GM12878 (cell line): ENCODE measurements at regions not wholly inside any gene's neighbourhood (a gene's known extent, or its start where the extent isn't known, plus 50 kb on each side); places are given as distances from the start of the nearest gene placed in this dataset.

Experiments
- ATAC-seq: fragments of 200-7000 bp; cut with Tn5 transposase; 3 replicates; pipeline ENCODE4 v1.9.1; 2020; ENCODE audit warnings: mild to moderate bottlenecking, moderate library complexity
- BruUV-seq: library from RNA; stranded (reverse); fragments of 400-500 nt; replicated peaks from 2 replicates; lab custom pipeline; 2021; lab: Mats Ljungman, UMichigan
- CTCF ChIA-PET: fragments of 300-600 bp; sonication (Branson Sonifier 250); formaldehyde crosslinking; extraction: SDS; loops from one replicate; lab custom pipeline; 2021; ENCODE audit warnings: inconsistent platforms; lab: Yijun Ruan, JAX
- POLR2A ChIA-PET: fragments of 350-600 bp; formaldehyde crosslinking; extraction: SDS; loops from one replicate; lab custom pipeline; 2021; ENCODE audit warnings: inconsistent platforms; lab: Charles Lee
- RAD21 ChIA-PET: fragments of 300-600 bp; sonication (Branson Sonifier 250); formaldehyde crosslinking; loops from one replicate; lab custom pipeline; 2023; ENCODE audit warnings: antibody characterized with exemption; ENCODE audit not compliant: unreplicated experiment; lab: Charles Lee
- SMC1A ChIA-PET: fragments of 300-600 bp; sonication (Branson Sonifier 250); formaldehyde crosslinking; loops from one replicate; lab custom pipeline; 2023; ENCODE audit not compliant: unreplicated experiment, uncharacterized antibody; lab: Charles Lee
- DNase-seq: peaks from one replicate; pipeline ENCODE4 v3.0.0-alpha.2; 2011; ENCODE audit warnings: low read depth, low spot score
- FAIRE-seq: peaks from 3 replicates; lab custom pipeline; 2011; peaks lifted over from hg19 to GRCh38; lab: Jason Lieb, UNC
- H2AFZ ChIP-seq: 2 replicates; pipeline ENCODE4 v1.6.0; 2011; ENCODE audit warnings: low read depth, low read length, control low read depth; ENCODE audit not compliant: control insufficient read depth
- H3K27ac ChIP-seq: 2 replicates; pipeline ENCODE4 v1.5.1; 2011; ENCODE audit warnings: control low read depth; ENCODE audit not compliant: control insufficient read depth, insufficient read depth
- H3K27me3 ChIP-seq, 2 experiments: replicated peaks in 1 of 2; 2 replicates each; pipeline versions ENCODE4 v1.6.0 to v1.6.1; 2011; ENCODE audit warnings: low read length in 1 of 2; ENCODE audit not compliant: control insufficient read depth in 2 of 2, insufficient read depth in 2 of 2
- H3K36me3 ChIP-seq, 2 experiments: 2 replicates each; pipeline ENCODE4 v1.5.1; 2011; ENCODE audit warnings: low read length in 1 of 2; ENCODE audit not compliant: control insufficient read depth in 2 of 2, insufficient read depth in 2 of 2
- H3K4me1 ChIP-seq: 2 replicates; pipeline ENCODE4 v1.6.1; 2011; ENCODE audit warnings: mild to moderate bottlenecking, low read length, moderate library complexity, mixed read lengths; ENCODE audit not compliant: control insufficient read depth, insufficient read depth
- H3K4me2 ChIP-seq: 2 replicates; pipeline ENCODE4 v1.6.0; 2011; ENCODE audit warnings: control low read depth; ENCODE audit not compliant: control insufficient read depth, insufficient read depth
- H3K4me3 ChIP-seq: fragments of 200-600 bp; sonication (generic); 2 replicates; pipeline ENCODE4 v1.5.1; 2016
- H3K79me2 ChIP-seq: 2 replicates; pipeline ENCODE4 v1.6.0; 2011; ENCODE audit warnings: low read length; ENCODE audit not compliant: control insufficient read depth, insufficient read depth
- H3K9ac ChIP-seq: 2 replicates; pipeline ENCODE4 v1.8.0; 2011; ENCODE audit warnings: low read length, control low read depth, mixed read lengths; ENCODE audit not compliant: control insufficient read depth, insufficient read depth
- H3K9me3 ChIP-seq: replicated peaks from 3 replicates; pipeline ENCODE4 v1.5.1; 2011; ENCODE audit warnings: mild to moderate bottlenecking, low read length; ENCODE audit not compliant: control insufficient read depth, insufficient read depth
- H4K20me1 ChIP-seq: 2 replicates; pipeline ENCODE4 v1.6.0; 2011; ENCODE audit not compliant: control insufficient read depth, insufficient read depth
- ASH2L ChIP-seq: fragments of 300-600, 200-600 bp; sonication (generic); IDR thresholded peaks from 2 replicates; pipeline ENCODE4 v1.6.1; 2017; ENCODE audit warnings: low read depth, mild to moderate bottlenecking, borderline replicate concordance
- EP300 ChIP-seq, 2 experiments: fragments of 150-350 bp in 1 of 2; IDR thresholded peaks; 2 replicates each; pipeline ENCODE4 v1.6.1; 2011 to 2012; ENCODE audit warnings: low read depth in 2 of 2, low read length in 2 of 2, borderline replicate concordance in 1 of 2, improper control_type of control experiment in 1 of 2, inconsistent platforms in 1 of 2; ENCODE audit not compliant: control insufficient read depth in 1 of 2
- HDAC6 ChIP-seq: fragments of 200-600 bp; sonication (generic); IDR thresholded peaks from one replicate; pipeline ENCODE4 v1.8.0; 2017; ENCODE audit warnings: antibody characterized with exemption; ENCODE audit not compliant: unreplicated experiment
- IRF4 ChIP-seq: IDR thresholded peaks from 2 replicates; pipeline ENCODE4 v1.6.1; 2011; ENCODE audit warnings: low read depth, low read length
- MTA2 ChIP-seq: fragments of 450-650 bp; IDR thresholded peaks from 2 replicates; pipeline ENCODE4 v1.6.1; 2016; ENCODE audit warnings: low read depth, mild to moderate bottlenecking, moderate library complexity
- NR2C1 ChIP-seq: fragments of 450-650 bp; IDR thresholded peaks from 2 replicates; pipeline ENCODE4 v1.6.1; 2017; ENCODE audit warnings: antibody characterized with exemption, mild to moderate bottlenecking, moderate library complexity
- PAX5 ChIP-seq: IDR thresholded peaks from 2 replicates; pipeline ENCODE4 v1.6.1; 2011; ENCODE audit warnings: low read depth, low read length, borderline replicate concordance
- SUPT20H ChIP-seq: IDR thresholded peaks from 2 replicates; pipeline ENCODE4 v1.6.1; 2011; ENCODE audit warnings: low read depth, mild to moderate bottlenecking, low read length, moderate library complexity, borderline replicate concordance; ENCODE audit not compliant: control insufficient read depth
- SUZ12 ChIP-seq: fragments of 200-600 bp; sonication (generic); IDR thresholded peaks from one replicate; pipeline ENCODE4 v1.6.1; 2018; ENCODE audit warnings: antibody characterized with exemption, mild to moderate bottlenecking; ENCODE audit not compliant: unreplicated experiment
- WGBS: methylation state at CpG from one replicate; pipeline ENCODE4 v1.1.6; 2016; ENCODE audit warnings: low lambda C conversion rate; ENCODE audit not compliant: insufficient replicate concordance, insufficient coverage; ENCODE audit errors: missing lambda C conversion rate; 5-methylcytosine and 5-hydroxymethylcytosine counted together
- in situ Hi-C: fragments of 300-500 bp; cut with MboI; formaldehyde crosslinking; loops from 9 replicates; pipeline ENCODE4 v1.14.3; 2018; ENCODE audit warnings: mixed read lengths
- intact Hi-C: fragments of 100-400 bp; cut with micrococcal nuclease; formaldehyde crosslinking; loops from one replicate; pipeline ENCODE4 v1.14.2; 2022; ENCODE audit not compliant: unreplicated experiment
- TF ChIP-seq, protein P1 (sequence below): fragments of 150-350 bp; IDR thresholded peaks from 2 replicates; pipeline ENCODE4 v1.6.1; 2016; ENCODE audit warnings: low read depth, low read length

GRCh38 chr14:79960288-79960687, 251.0 kb downstream of the DIO2 start:
- WGBS, result 0% methylated on average over 3 of the region's 3 CpGs
- no peak overlapping the region for H3K4me3 ChIP-seq
- no peak overlapping the region for H3K4me2 ChIP-seq
- ATAC-seq (no peak), DNase-seq (no peak), FAIRE-seq (no peak)
- intact Hi-C loops, result no loop called here
- H3K27ac ChIP-seq, result no peak overlapping the region
- H3K79me2 ChIP-seq, result no peaks in the 10 kb centered on the region
- H3K36me3 ChIP-seq, result no peaks in the 10 kb centered on the region
- POLR2A ChIA-PET, result interaction anchor here (0.7 kb wide), 1 partner anchor 93 kb away, joined by 3 read pairs; no protein-coding TSS in a partner anchor
- no peak overlapping the region for H2AFZ ChIP-seq
- H3K27me3 ChIP-seq, result no peaks in the 10 kb centered on the region
- no peak overlapping the region for H3K9ac ChIP-seq
- in situ Hi-C loops, result no loop called here
- no TSS peak for BruUV-seq
- RAD21 ChIA-PET, result interaction anchor here (0.6 kb wide), 1 partner anchor 63 kb away, joined by 4 read pairs; no protein-coding TSS in a partner anchor
- TF ChIP-seq MTA2 (no peak), NR2C1 (no peak), IRF4 (no peak), EP300 (IDR thresholded peaks at IDR 0.05; ENCODE audit: borderline replicate concordance in 1 of 2, control insufficient read depth in 1 of 2, low read depth in 2 of 2, low read length in 2 of 2) (no peak)
- H4K20me1 ChIP-seq, result no peaks in the 10 kb centered on the region
- CTCF ChIA-PET, result interaction anchor here (1.3 kb wide), 1 partner anchor 11 kb away, joined by 3 read pairs; no protein-coding TSS in a partner anchor
- SMC1A ChIA-PET, result no interaction called here
- H3K4me1 ChIP-seq, result no peaks in the 10 kb centered on the region
- H3K9me3 ChIP-seq, result no peaks in the 10 kb centered on the region

DNA sequence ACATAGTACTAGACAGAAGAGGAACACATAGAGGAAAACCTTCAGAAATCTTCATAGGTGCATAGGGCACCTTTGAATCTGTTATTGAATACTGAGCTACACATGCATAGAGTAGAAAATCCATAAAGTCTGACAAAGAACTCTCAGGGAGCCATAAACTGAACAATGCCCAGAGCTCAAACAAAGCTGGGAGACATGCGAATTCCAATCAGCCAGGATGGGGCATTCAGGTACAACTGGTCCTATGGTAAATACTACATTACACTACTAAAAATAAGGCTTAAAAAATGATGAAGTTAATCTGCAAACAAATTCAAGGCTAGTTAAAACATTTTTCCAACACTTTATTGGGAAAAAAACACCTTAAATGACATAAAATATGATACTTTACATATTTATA, 259.7 kb downstream of the DIO2 start:
- WGBS, result 23% methylated on average over 1 of the region's 1 CpG
- no peaks in the 10 kb centered on the region for H3K79me2 ChIP-seq
- POLR2A ChIA-PET, result no interaction called here
- intact Hi-C loops, result no loop called here
- in situ Hi-C loops, result no loop called here
- H3K4me2 ChIP-seq, result no peak overlapping the region
- RAD21 ChIA-PET, result no interaction called here
- no peaks in the 10 kb centered on the region for H3K27me3 ChIP-seq
- H3K36me3 ChIP-seq, result no peaks in the 10 kb centered on the region
- FAIRE-seq, result no peak
- no peak overlapping the region for H3K4me3 ChIP-seq
- H3K9me3 ChIP-seq, result no peaks in the 10 kb centered on the region; the same call in 2 of the 3 replicates
- H3K4me1 ChIP-seq, result no peaks in the 10 kb centered on the region
- DNase-seq, result no peak
- no peaks in the 10 kb centered on the region for H4K20me1 ChIP-seq
- H2AFZ ChIP-seq, result no peak overlapping the region
- SMC1A ChIA-PET, result interaction anchor here (1.6 kb wide), 1 partner anchor 11 kb away, joined by 3 read pairs; no protein-coding TSS in a partner anchor
- BruUV-seq, result no TSS peak
- CTCF ChIA-PET, result no interaction called here
- no peak for TF ChIP-seq HDAC6
- TF ChIP-seq, protein P1, sequence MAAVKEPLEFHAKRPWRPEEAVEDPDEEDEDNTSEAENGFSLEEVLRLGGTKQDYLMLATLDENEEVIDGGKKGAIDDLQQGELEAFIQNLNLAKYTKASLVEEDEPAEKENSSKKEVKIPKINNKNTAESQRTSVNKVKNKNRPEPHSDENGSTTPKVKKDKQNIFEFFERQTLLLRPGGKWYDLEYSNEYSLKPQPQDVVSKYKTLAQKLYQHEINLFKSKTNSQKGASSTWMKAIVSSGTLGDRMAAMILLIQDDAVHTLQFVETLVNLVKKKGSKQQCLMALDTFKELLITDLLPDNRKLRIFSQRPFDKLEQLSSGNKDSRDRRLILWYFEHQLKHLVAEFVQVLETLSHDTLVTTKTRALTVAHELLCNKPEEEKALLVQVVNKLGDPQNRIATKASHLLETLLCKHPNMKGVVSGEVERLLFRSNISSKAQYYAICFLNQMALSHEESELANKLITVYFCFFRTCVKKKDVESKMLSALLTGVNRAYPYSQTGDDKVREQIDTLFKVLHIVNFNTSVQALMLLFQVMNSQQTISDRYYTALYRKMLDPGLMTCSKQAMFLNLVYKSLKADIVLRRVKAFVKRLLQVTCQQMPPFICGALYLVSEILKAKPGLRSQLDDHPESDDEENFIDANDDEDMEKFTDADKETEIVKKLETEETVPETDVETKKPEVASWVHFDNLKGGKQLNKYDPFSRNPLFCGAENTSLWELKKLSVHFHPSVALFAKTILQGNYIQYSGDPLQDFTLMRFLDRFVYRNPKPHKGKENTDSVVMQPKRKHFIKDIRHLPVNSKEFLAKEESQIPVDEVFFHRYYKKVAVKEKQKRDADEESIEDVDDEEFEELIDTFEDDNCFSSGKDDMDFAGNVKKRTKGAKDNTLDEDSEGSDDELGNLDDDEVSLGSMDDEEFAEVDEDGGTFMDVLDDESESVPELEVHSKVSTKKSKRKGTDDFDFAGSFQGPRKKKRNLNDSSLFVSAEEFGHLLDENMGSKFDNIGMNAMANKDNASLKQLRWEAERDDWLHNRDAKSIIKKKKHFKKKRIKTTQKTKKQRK, result no peak
- no peak for TF ChIP-seq ASH2L
- TF ChIP-seq SUZ12, result no peak
- TF ChIP-seq PAX5, result no peak
- TF ChIP-seq SUPT20H, result no peak
- H3K9ac ChIP-seq, result no peak overlapping the region
- ATAC-seq, result no peak
- no peak overlapping the region for H3K27ac ChIP-seq
